ENCODE measurements at regions not wholly inside any gene's neighbourhood (a gene's known extent, or its start where the extent isn't known, plus 50 kb on each side); places are given as distances from the start of the nearest gene placed in this dataset.

DNA sequence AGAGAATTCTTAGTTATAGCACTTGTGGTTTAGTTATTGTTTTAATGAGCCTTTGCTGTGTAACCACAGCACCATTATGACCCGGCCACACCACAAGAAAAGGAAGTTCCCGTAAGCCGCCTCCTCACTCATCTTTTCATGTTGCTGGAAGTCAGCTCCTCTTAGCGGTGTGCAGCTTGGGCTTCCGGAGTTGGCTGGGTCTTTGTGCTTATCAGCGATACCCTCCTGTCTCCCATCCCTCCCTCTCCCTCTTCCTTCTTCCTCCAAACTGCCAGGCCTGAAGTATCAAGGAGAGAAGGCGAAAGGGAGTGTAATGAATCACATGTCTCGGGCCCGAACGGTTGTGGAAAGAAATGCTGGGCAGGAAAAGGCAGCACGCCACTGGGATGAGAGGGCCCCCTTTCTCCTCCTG is 353.5 kb downstream of the MCTP2 start:
- TF ChIP-seq, protein P1, sequence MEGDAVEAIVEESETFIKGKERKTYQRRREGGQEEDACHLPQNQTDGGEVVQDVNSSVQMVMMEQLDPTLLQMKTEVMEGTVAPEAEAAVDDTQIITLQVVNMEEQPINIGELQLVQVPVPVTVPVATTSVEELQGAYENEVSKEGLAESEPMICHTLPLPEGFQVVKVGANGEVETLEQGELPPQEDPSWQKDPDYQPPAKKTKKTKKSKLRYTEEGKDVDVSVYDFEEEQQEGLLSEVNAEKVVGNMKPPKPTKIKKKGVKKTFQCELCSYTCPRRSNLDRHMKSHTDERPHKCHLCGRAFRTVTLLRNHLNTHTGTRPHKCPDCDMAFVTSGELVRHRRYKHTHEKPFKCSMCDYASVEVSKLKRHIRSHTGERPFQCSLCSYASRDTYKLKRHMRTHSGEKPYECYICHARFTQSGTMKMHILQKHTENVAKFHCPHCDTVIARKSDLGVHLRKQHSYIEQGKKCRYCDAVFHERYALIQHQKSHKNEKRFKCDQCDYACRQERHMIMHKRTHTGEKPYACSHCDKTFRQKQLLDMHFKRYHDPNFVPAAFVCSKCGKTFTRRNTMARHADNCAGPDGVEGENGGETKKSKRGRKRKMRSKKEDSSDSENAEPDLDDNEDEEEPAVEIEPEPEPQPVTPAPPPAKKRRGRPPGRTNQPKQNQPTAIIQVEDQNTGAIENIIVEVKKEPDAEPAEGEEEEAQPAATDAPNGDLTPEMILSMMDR (conservative IDR thresholded peaks at IDR 0.05 in 1 of 2, IDR thresholded peaks at IDR 0.05 in 1 of 2; ENCODE audit: low read depth in 1 of 2, low read length in 2 of 2), result no peak
- TF ChIP-seq EZH2 (IDR thresholded peaks at IDR 0.05; ENCODE audit: low read length, missing control alignments), result no peak

Data from fibroblast of lung (primary cell).